ENCODE measurements at regions not wholly inside any gene's neighbourhood (a gene's known extent, or its start where the extent isn't known, plus 50 kb on each side); places are given as distances from the start of the nearest gene placed in this dataset.

DNA sequence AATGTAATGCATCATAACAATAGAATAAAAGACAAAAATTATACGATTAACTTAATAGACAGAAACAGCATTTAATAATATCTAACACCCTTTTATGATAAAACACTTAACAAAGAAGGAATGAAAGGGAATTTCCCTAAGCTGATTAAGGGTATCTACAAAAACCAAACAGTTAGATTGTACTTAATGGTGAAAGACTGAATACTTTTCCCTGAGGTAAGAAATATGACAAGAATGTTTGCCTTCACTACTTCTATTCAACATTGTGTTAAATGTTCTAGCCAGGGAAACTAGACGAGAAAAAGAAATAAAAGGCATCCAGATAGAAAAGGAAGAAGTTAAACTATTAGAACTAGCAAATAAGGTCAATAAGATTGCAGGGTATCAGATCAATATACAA, 276.9 kb downstream of the BAMBI start:
- Histone ChIP-seq H3K27me3 (ENCODE audit: control insufficient read depth, insufficient read depth, low read length) (peaks cover 3% of the 10 kb centered on the region), H3K36me3 (ENCODE audit: control insufficient read depth, insufficient read depth, low read length) (no peaks in the 10 kb centered on the region), H3K4me3 (ENCODE audit: low read depth, low read length) (no peak overlapping the region)
- DNase-seq (ENCODE audit: low read depth) = no peak
- ChIA-PET POLR2A (no interaction called here), CTCF (no interaction called here)
- TF ChIP-seq, protein P1, sequence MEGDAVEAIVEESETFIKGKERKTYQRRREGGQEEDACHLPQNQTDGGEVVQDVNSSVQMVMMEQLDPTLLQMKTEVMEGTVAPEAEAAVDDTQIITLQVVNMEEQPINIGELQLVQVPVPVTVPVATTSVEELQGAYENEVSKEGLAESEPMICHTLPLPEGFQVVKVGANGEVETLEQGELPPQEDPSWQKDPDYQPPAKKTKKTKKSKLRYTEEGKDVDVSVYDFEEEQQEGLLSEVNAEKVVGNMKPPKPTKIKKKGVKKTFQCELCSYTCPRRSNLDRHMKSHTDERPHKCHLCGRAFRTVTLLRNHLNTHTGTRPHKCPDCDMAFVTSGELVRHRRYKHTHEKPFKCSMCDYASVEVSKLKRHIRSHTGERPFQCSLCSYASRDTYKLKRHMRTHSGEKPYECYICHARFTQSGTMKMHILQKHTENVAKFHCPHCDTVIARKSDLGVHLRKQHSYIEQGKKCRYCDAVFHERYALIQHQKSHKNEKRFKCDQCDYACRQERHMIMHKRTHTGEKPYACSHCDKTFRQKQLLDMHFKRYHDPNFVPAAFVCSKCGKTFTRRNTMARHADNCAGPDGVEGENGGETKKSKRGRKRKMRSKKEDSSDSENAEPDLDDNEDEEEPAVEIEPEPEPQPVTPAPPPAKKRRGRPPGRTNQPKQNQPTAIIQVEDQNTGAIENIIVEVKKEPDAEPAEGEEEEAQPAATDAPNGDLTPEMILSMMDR (IDR thresholded peaks at IDR 0.05; ENCODE audit: insufficient read depth, low read depth, low read length) = no peak

DNA sequence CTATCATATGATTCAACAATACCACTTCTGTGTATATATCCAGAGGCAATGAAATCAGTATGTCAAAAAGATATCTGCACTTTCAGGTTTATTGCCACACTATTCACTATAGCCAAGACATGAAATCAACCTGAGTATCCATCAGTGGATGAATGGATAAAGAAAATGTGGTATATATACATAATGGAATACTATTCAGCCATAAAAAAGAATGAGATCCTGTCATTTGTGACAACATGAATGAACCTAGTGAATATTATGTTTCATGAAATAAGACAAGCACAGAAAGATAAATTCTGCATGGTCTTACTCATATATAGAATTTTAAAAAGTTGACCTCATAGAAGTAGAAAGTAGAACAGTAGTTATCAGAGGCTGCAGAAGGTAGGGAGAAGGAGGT, 281.1 kb downstream of the BAMBI start:
- no peaks in the 10 kb centered on the region for H3K36me3 ChIP-seq (ENCODE audit: control insufficient read depth, insufficient read depth, low read length)
- TF ChIP-seq, protein P1 (IDR thresholded peaks at IDR 0.05; ENCODE audit: insufficient read depth, low read depth, low read length) = no peak
- no peak overlapping the region for H3K4me3 ChIP-seq (ENCODE audit: low read depth, low read length)
- ChIA-PET CTCF (no interaction called here), POLR2A (no interaction called here)
- H3K27me3 ChIP-seq (ENCODE audit: control insufficient read depth, insufficient read depth, low read length) = no peaks in the 10 kb centered on the region
- DNase-seq (ENCODE audit: low read depth) = no peak

DNA sequence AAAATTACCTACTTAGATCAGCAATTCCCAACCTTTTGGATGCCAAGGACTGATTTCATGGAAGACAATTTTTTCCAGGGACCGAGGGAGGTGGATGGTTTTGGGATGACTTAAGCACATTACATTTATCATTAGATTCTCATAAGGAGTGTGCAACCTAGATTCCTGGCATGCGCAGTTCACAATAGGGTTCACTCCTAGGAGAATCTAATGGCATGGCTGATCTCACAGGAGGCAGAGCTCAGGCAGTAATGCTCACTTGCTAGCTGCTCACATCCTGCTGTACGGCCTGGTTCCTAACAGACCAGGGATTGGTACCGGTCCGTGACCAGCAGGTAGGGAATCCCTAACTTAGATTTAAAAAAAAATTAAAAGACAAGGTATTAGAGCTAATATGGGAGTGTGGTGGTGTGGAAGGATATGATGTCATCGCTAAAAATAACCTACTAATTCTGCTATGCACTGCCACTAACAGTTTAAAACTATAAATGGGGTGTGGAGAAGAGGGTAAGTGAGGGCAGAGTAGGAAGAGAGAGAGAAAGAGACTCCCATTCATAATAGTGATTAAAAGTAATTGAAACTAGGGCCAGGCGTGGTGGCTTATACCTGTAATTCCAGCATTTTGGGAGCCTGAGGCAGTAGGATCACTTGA, 282.7 kb downstream of the BAMBI start:
- ChIA-PET POLR2A (no interaction called here), CTCF (interaction anchor here (0.6 to 1.5 kb wide), 3 partner anchors 32 to 296 kb away, joined by 3 to 4 read pairs (median 4); no protein-coding TSS in a partner anchor)
- H3K4me3 ChIP-seq (ENCODE audit: low read depth, low read length) = no peak overlapping the region
- TF ChIP-seq, protein P1 (IDR thresholded peaks at IDR 0.05; ENCODE audit: insufficient read depth, low read depth, low read length) = no peak
- DNase-seq (ENCODE audit: low read depth) = no peak
- H3K36me3 ChIP-seq (ENCODE audit: control insufficient read depth, insufficient read depth, low read length) = no peaks in the 10 kb centered on the region
- H3K27me3 ChIP-seq (ENCODE audit: control insufficient read depth, insufficient read depth, low read length) = no peaks in the 10 kb centered on the region

DNA sequence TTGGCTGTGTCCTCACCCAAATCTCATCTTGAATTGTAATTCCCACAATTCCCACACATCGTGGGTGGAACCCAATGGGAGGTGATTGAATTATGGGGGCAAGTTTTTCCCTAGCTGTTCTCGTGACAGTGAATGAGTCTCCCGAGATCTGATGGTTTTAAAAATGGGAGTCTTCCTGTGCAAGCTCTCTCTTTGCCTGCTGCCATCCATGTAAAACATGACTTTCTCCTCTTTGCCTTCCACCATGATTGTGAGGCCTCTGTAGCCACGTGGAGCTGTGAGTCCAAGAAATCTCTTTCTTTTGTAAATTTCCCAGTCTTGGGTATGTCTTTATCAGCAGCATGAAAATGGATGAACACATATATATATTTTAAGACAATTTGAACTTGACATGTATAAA, 285.4 kb downstream of the BAMBI start:
- Histone ChIP-seq H3K4me3 (ENCODE audit: low read depth, low read length) (no peak overlapping the region), H3K27me3 (ENCODE audit: control insufficient read depth, insufficient read depth, low read length) (no peaks in the 10 kb centered on the region), H3K36me3 (ENCODE audit: control insufficient read depth, insufficient read depth, low read length) (no peaks in the 10 kb centered on the region)
- TF ChIP-seq, protein P1 (IDR thresholded peaks at IDR 0.05; ENCODE audit: insufficient read depth, low read depth, low read length) = no peak
- DNase-seq (ENCODE audit: low read depth) = no peak
- CTCF ChIA-PET = interaction anchor here (2.7 kb wide), 1 partner anchor 10 kb away, joined by 10 read pairs; no protein-coding TSS in a partner anchor
- POLR2A ChIA-PET = no interaction called here

DNA sequence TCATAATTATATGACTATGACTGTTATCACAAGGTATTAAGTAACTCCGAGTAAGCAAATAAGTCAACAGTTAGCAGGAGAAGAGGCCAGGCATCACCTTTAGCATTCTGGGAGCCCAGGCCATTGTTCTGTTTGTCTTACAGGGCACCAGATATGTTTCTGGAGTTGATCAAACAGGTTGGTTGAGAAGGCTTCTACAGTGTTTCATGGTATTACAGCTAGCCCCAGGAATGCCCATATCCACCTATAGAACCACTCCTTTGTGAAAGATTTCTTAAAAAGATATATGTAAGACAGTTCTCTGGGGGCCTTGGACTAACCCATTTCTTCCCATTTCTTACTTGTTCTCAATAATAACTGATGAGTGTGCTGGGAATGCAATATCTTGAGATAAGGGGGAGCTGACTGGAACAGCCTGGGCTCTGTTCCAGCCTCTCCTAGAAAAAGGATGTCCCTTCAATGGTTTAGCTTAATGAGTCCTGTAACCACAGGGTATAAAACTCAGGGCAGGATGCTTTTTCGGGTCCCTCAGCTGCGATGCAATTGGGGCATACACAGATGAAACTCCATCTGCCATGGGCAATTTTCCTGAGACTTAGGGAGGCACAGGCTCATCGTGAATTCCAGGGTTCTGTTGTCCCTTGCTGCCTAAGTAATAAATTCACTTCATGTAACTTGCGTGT, 286.4 kb downstream of the BAMBI start:
- no peak for DNase-seq (ENCODE audit: low read depth)
- Histone ChIP-seq H3K4me3 (ENCODE audit: low read depth, low read length) (no peak overlapping the region), H3K27me3 (ENCODE audit: control insufficient read depth, insufficient read depth, low read length) (no peaks in the 10 kb centered on the region), H3K36me3 (ENCODE audit: control insufficient read depth, insufficient read depth, low read length) (no peaks in the 10 kb centered on the region)
- CTCF ChIA-PET = interaction anchor here (2.7 kb wide), 1 partner anchor 9 kb away, joined by 10 read pairs; no protein-coding TSS in a partner anchor
- TF ChIP-seq, protein P1 (IDR thresholded peaks at IDR 0.05; ENCODE audit: insufficient read depth, low read depth, low read length) = no peak
- POLR2A ChIA-PET = no interaction called here

All from BJ (cell line).